Esophagus muscularis mucosa (tissue), 4 donors: ENCODE measurements at regions not wholly inside any gene's neighbourhood (a gene's known extent, or its start where the extent isn't known, plus 50 kb on each side); places are given as distances from the start of the nearest gene placed in this dataset.

ENCODE experiments used
- DNase-seq: peaks from one replicate; pipeline ENCODE4 v3.0.0-alpha.2; 2017; ENCODE audit errors: extremely low spot score
- H3K27ac ChIP-seq, 4 donors: fragments of 200-600 bp; sonication (generic); replicated peaks in 1 of 4; 1 replicate in 3 of 4; 2 replicates in 1 of 4; pipeline ENCODE4 v1.5.1; 2016 to 2019; ENCODE audit warnings: mild to moderate bottlenecking in 1 of 4
- H3K27me3 ChIP-seq, 4 donors: fragments of 200-600 bp; sonication (generic); one replicate each; pipeline versions ENCODE4 v1.5.1 to v1.6.0; 2016 to 2019
- H3K36me3 ChIP-seq, 4 donors: fragments of 200-600 bp; sonication (generic); one replicate each; pipeline ENCODE4 v1.5.1; 2016 to 2019
- H3K4me1 ChIP-seq, 4 donors: fragments of 200-600 bp; sonication (generic); one replicate each; pipeline ENCODE4 v1.5.1; 2016 to 2019
- H3K4me3 ChIP-seq, 4 donors: fragments of 200-600 bp; sonication (generic); 1 replicate in 2 of 4; 2 replicates in 2 of 4; pipeline ENCODE4 v1.5.1; 2016 to 2019; ENCODE audit warnings: mild to moderate bottlenecking in 4 of 4, moderate library complexity in 1 of 4
- H3K9me3 ChIP-seq, 4 donors: fragments of 200-600 bp; sonication (generic); 1 replicate in 3 of 4; 2 replicates in 1 of 4; pipeline ENCODE4 v1.5.1; 2016 to 2019
- EP300 ChIP-seq: sonication (generic); formaldehyde crosslinking; IDR thresholded peaks from one replicate; pipeline ENCODE4 v1.6.1; 2017; ENCODE audit warnings: antibody characterized with exemption
- POLR2A ChIP-seq: fragments of 450-650 bp; IDR thresholded peaks from one replicate; pipeline ENCODE4 v1.6.1; 2017; ENCODE audit warnings: antibody characterized with exemption, moderate library complexity, mild to moderate bottlenecking, low read depth
- POLR2AphosphoS5 ChIP-seq, 2 donors: sonication (generic); formaldehyde crosslinking; IDR thresholded peaks; one replicate each; pipeline ENCODE4 v1.6.1; 2017; ENCODE audit warnings: antibody characterized with exemption in 2 of 2
- WGBS: methylation state at CpG from one replicate; pipeline ENCODE4 v1.1.5; 2018; 5-methylcytosine and 5-hydroxymethylcytosine counted together
- intact Hi-C: fragments of 100-400 bp; cut with DNase I; formaldehyde crosslinking; loops from one replicate; pipeline ENCODE4 v1.15.1; 2023
- TF ChIP-seq, protein P1 (sequence below), 3 experiments: fragments of 200-600 bp in 2 of 3; fragments of 450-650 bp in 1 of 3; sonication (generic) in 2 of 3; IDR thresholded peaks; one replicate each; pipeline ENCODE4 v1.5.1; 2017 to 2019; ENCODE audit warnings: antibody characterized with exemption in 3 of 3, mild to moderate bottlenecking in 2 of 3, moderate library complexity in 1 of 3

DNA sequence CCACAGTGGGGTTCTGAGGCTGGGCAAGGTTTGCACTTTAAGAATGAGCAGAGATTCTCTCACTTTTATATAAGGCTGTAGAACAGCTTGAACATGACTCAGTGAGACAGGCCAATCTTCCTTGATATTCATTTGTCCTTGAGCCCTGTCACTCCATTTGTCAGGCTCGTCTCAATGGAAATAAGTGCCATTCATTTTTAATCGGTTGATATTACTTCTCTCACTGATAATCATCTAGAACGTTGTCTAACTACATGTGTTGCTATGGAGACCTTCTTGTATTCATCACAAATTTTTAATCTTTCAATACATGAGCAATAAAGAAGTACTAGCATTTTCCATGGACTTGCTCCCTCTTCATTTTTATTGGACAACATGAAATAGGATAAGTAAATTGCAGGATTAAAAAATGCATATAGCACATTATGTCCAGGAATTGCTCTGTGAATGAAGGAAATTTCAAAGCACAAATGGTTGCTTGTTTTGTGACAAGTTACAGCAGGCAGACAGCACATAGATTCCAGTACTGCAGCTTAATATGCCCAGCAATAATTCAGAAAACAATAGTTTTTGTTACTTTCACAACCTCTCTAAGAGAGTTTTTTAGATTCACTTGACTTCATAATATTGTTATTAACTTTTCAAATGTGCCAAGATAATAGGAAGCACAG is 1178.4 kb upstream of the ATXN8OS start:
- Histone ChIP-seq H3K9me3 (no peaks in the 10 kb centered on the region), H3K4me3 (no peak overlapping the region), H3K4me1 (no peaks in the 10 kb centered on the region), H3K36me3 (no peaks in the 10 kb centered on the region), H3K27ac (no peak overlapping the region), H3K27me3 (no peaks in the 10 kb centered on the region)
- TF ChIP-seq POLR2AphosphoS5 (IDR thresholded peaks at IDR 0.05): no peak
- no peak for DNase-seq
- intact Hi-C loops: no loop called here
- WGBS: 83% methylated on average over 3 of the region's 3 CpGs

DNA sequence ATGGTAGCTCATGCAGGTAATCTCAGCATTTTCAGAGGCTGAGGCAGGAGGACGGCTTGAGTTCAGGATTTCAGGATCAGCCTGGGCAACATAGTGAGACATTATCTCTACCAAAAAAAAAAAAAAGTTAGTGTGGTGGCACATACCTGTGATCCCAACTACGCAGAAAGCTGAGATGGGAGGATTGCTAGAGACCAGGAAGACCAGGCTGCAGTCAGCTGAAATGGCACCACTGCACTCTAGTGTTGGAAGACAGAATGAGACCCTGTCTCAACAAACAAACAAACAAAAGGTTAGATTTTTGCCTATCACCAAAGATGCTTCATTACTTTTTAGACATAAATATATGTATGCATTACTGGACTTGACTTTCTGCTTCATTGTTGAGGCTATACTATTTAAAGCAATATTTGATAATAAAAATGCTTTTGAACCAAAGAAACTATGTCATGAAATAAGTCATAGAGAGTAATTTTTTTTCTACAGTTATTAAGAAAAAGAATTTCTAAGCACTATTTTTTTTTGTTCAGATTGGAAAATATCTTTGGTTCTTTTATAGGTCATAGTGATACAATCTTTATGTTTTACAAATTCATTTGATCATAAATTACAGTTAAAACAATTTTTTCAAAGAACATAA is 1180.1 kb upstream of the ATXN8OS start:
- no peak overlapping the region for H3K4me3 ChIP-seq
- intact Hi-C loops: no loop called here
- no peaks in the 10 kb centered on the region for H3K36me3 ChIP-seq
- H3K4me1 ChIP-seq: no peaks in the 10 kb centered on the region
- no peaks in the 10 kb centered on the region for H3K27me3 ChIP-seq
- H3K27ac ChIP-seq: no peak overlapping the region
- H3K9me3 ChIP-seq: no peaks in the 10 kb centered on the region
- no peak for DNase-seq
- WGBS: 48% methylated on average over 2 of the region's 2 CpGs
- TF ChIP-seq EP300: no peak
- TF ChIP-seq POLR2AphosphoS5 (IDR thresholded peaks at IDR 0.05): no peak
- TF ChIP-seq, protein P1, sequence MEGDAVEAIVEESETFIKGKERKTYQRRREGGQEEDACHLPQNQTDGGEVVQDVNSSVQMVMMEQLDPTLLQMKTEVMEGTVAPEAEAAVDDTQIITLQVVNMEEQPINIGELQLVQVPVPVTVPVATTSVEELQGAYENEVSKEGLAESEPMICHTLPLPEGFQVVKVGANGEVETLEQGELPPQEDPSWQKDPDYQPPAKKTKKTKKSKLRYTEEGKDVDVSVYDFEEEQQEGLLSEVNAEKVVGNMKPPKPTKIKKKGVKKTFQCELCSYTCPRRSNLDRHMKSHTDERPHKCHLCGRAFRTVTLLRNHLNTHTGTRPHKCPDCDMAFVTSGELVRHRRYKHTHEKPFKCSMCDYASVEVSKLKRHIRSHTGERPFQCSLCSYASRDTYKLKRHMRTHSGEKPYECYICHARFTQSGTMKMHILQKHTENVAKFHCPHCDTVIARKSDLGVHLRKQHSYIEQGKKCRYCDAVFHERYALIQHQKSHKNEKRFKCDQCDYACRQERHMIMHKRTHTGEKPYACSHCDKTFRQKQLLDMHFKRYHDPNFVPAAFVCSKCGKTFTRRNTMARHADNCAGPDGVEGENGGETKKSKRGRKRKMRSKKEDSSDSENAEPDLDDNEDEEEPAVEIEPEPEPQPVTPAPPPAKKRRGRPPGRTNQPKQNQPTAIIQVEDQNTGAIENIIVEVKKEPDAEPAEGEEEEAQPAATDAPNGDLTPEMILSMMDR (IDR thresholded peaks at IDR 0.05): no peak
- TF ChIP-seq POLR2A: no peak

DNA sequence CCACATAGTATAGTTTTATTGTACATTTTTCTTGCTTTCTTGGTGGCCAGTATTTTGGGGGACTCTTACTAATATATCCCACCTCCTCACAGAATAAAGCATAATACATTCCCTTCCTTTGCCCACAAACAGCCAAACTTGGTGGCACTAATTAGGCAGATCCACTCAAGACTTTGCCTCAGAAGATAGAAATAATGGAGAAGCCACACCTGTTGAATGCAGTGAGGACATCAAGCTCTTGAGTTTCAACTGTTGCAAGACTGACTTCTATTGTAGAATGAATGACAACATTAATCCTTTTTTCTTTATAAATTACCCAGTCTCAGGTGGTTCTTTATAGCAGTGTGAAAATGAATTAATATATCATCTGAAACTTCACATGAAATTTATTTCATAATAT is 1183.6 kb upstream of the ATXN8OS start:
- TF ChIP-seq, protein P1 (IDR thresholded peaks at IDR 0.05): no peak
- H3K27me3 ChIP-seq: no peaks in the 10 kb centered on the region
- no peak for DNase-seq
- H3K36me3 ChIP-seq: no peaks in the 10 kb centered on the region
- intact Hi-C loops: no loop called here
- no peak overlapping the region for H3K27ac ChIP-seq
- H3K4me3 ChIP-seq: no peak overlapping the region
- H3K9me3 ChIP-seq: no peaks in the 10 kb centered on the region
- no peaks in the 10 kb centered on the region for H3K4me1 ChIP-seq

DNA sequence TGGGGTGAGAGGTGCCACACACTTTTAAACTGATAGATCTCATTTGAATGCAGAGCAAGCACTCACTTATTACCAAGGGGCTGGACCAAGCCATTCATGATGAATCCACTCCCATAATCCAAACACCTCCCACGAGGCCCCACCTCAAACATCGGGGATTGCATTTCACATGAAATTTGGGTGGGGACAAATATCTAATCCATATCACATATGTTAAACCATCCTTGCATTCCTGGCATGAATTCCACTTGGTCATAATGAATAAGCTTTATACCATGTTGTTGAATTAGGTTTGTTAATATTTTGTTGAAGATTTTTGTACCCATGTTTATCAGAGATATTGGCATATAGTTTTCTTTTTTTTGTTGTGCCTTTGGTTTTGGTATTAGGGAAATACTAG is 1198.7 kb upstream of the ATXN8OS start:
- Histone ChIP-seq H3K4me3 (no peak overlapping the region), H3K27ac (no peak overlapping the region), H3K4me1 (no peaks in the 10 kb centered on the region), H3K9me3 (peaks cover 0 to 21% (median 13%) of the 10 kb centered on the region in 4 donors), H3K27me3 (no peaks in the 10 kb centered on the region), H3K36me3 (no peaks in the 10 kb centered on the region)
- 84% methylated on average over 2 of the region's 2 CpGs for WGBS
- TF ChIP-seq POLR2AphosphoS5 (IDR thresholded peaks at IDR 0.05): no peak
- intact Hi-C loops: no loop called here
- DNase-seq: no peak

DNA sequence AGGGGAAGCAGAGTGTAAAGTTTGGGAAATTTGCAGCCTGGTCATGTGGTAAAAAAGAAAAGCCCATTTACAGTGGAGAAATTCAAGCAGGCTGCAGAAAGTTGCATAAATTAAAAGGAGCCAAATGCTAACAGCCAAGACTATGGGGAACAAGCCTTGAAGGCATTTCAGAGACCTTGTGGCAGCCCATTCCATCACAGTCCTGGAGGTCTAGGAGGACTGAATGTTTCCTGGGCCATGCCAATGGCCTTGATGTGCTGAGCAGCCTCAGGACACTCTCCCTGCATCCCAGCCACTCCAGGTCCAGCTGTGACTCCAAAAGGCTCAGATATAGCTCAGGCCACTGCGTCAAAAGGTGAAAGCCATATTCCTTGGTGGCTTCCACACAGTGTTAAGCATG is 1202.4 kb upstream of the ATXN8OS start:
- WGBS: 91% methylated on average over 1 of the region's 1 CpG
- TF ChIP-seq POLR2AphosphoS5 (IDR thresholded peaks at IDR 0.05): no peak
- TF ChIP-seq POLR2A: no peak
- TF ChIP-seq, protein P1 (IDR thresholded peaks at IDR 0.05): no peak
- TF ChIP-seq EP300: no peak
- Histone ChIP-seq H3K9me3 (peaks cover 0 to 12% (median 7%) of the 10 kb centered on the region in 4 donors), H3K4me3 (no peak overlapping the region), H3K36me3 (no peaks in the 10 kb centered on the region), H3K27ac (no peak overlapping the region), H3K27me3 (no peaks in the 10 kb centered on the region), H3K4me1 (no peaks in the 10 kb centered on the region)
- intact Hi-C loops: no loop called here
- no peak for DNase-seq
